Mesodermal cell (in vitro differentiated cells): ENCODE measurements at regions not wholly inside any gene's neighbourhood (a gene's known extent, or its start where the extent isn't known, plus 50 kb on each side); places are given as distances from the start of the nearest gene placed in this dataset.

Experiments
- H3K27ac ChIP-seq: 2 replicates; pipeline ENCODE4 v1.7.0; 2013; ENCODE audit warnings: mild to moderate bottlenecking, low read depth, low read length, moderate library complexity; ENCODE audit not compliant: severe bottlenecking
- H3K36me3 ChIP-seq: 2 replicates; pipeline ENCODE4 v1.7.1; 2013; ENCODE audit warnings: mild to moderate bottlenecking, low read length, moderate library complexity; ENCODE audit not compliant: control insufficient read depth, insufficient read depth
- H3K4me1 ChIP-seq: one replicate; pipeline ENCODE4 v1.7.1; 2013; ENCODE audit warnings: mild to moderate bottlenecking, low read length; ENCODE audit not compliant: insufficient read depth, control insufficient read depth, poor library complexity, severe bottlenecking
- H3K4me3 ChIP-seq: 2 replicates; pipeline ENCODE4 v1.7.0; 2013; ENCODE audit warnings: low read length, control low read depth, mild to moderate bottlenecking; ENCODE audit not compliant: insufficient read depth, poor library complexity, severe bottlenecking; ENCODE audit errors: extremely low read depth
- H3K9me3 ChIP-seq: 2 replicates; pipeline ENCODE4 v1.7.1; 2013; ENCODE audit warnings: mild to moderate bottlenecking, low read length, moderate library complexity; ENCODE audit not compliant: control insufficient read depth
- WGBS, 2 experiments: methylation state at CpG; one replicate each; pipeline ENCODE4 v1.1.5; 2013; ENCODE audit warnings: missing lambda C conversion rate in 2 of 2; ENCODE audit not compliant: insufficient coverage in 2 of 2; 5-methylcytosine and 5-hydroxymethylcytosine counted together

GRCh38 chr2:58715344-58715743, 474.2 kb upstream of the FANCL start:
- Histone ChIP-seq H3K27ac (no peak overlapping the region), H3K9me3 (no peaks in the 10 kb centered on the region), H3K36me3 (no peaks in the 10 kb centered on the region), H3K4me3 (no peak overlapping the region), H3K4me1 (no peaks in the 10 kb centered on the region)
- WGBS, 2 experiments: 83 to 100% methylated on average over 2 of the region's 2 CpGs

GRCh38 chr2:58714238-58714637, 473.1 kb upstream of the FANCL start:
- WGBS, 2 experiments: 100% methylated on average over 1 to 2 of the region's 7 CpGs

DNA sequence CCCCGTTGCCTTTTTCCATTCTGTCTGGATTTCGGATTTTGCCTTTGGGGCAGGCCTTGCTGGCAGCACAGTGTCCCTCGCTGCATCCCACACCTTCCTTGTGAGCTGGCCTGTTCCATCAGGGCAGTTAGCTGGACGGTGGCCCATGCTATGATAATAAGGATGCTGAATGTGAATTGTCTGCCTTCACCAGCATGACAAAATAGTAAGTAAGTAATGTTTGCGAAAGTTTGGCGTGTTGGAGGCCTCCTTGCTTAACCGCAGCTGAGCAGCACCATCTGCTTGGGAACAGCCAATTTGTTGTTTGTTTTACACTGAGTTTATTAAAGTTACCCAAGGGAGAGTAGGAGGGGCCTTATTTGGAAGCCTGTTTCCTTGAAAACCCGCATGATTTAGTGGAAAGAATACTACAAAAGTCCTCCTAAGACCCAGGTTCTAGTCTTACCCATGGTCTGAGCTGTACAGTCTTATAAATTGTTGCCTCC, 469.7 kb upstream of the FANCL start:
- no peaks in the 10 kb centered on the region for H3K9me3 ChIP-seq
- no peak overlapping the region for H3K27ac ChIP-seq
- WGBS, 2 experiments: 81 to 96% methylated on average over 5 to 8 of the region's 8 CpGs
- no peak overlapping the region for H3K4me3 ChIP-seq
- H3K36me3 ChIP-seq: no peaks in the 10 kb centered on the region
- H3K4me1 ChIP-seq: no peaks in the 10 kb centered on the region

More at GRCh38 chr2:58714238-58714637, 473.1 kb upstream of the FANCL start:
- Histone ChIP-seq H3K4me1 (no peaks in the 10 kb centered on the region), H3K27ac (no peak overlapping the region), H3K9me3 (no peaks in the 10 kb centered on the region), H3K4me3 (no peak overlapping the region), H3K36me3 (no peaks in the 10 kb centered on the region)

- WGBS, 2 experiments: no CpG with 5 or more reads among the region's 1 CpG
- H3K4me3 ChIP-seq: no peak overlapping the region
- H3K27ac ChIP-seq: no peak overlapping the region
- no peaks in the 10 kb centered on the region for H3K36me3 ChIP-seq
- no peaks in the 10 kb centered on the region for H3K9me3 ChIP-seq
- H3K4me1 ChIP-seq: no peaks in the 10 kb centered on the region
These were observed 468.7 kb upstream of the FANCL start for GRCh38 chr2:58709687-58710354.

- Histone ChIP-seq H3K4me1 (no peaks in the 10 kb centered on the region), H3K4me3 (no peak overlapping the region), H3K9me3 (no peaks in the 10 kb centered on the region), H3K36me3 (no peaks in the 10 kb centered on the region), H3K27ac (no peak overlapping the region)
- 94 to 100% methylated on average over 4 of the region's 4 CpGs for WGBS, 2 experiments
These were observed 468.1 kb upstream of the FANCL start for GRCh38 chr2:58709274-58709673.

DNA sequence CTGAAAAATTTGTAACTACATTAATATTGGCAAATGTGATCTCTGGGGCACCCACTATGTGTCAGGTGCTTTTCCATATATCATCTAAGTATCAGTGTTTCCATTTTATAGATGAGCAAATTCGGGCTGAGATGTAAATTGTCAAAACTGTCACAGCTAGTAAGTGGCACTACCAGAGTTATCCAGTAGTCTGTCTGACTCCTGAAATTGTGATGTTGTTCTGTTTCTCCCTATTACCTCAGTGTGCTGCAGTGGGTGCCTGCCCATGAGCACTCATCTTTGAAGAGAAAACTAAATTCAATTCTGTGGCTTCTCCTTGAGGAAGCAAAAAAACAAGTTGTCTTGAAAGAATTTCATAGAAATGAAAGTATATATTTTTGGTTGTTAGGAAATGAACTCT, 467.4 kb upstream of the FANCL start:
- no peaks in the 10 kb centered on the region for H3K9me3 ChIP-seq
- no CpG with 5 or more reads among the region's 1 CpG for WGBS, 2 experiments
- H3K4me1 ChIP-seq: no peaks in the 10 kb centered on the region
- H3K36me3 ChIP-seq: no peaks in the 10 kb centered on the region
- no peak overlapping the region for H3K27ac ChIP-seq
- no peak overlapping the region for H3K4me3 ChIP-seq

GRCh38 chr2:58702302-58702885, 461.3 kb upstream of the FANCL start:
- Histone ChIP-seq H3K4me3 (no peak overlapping the region), H3K9me3 (no peaks in the 10 kb centered on the region), H3K4me1 (peaks cover 15% of the 10 kb centered on the region), H3K36me3 (no peaks in the 10 kb centered on the region), H3K27ac (peak overlapping the region; percentile 86)
- WGBS, 2 experiments: no CpG with 5 or more reads among the region's 2 CpGs

GRCh38 chr2:58701688-58702301, 460.7 kb upstream of the FANCL start:
- H3K4me1 ChIP-seq: peaks cover 15% of the 10 kb centered on the region
- no peaks in the 10 kb centered on the region for H3K9me3 ChIP-seq
- H3K36me3 ChIP-seq: no peaks in the 10 kb centered on the region
- H3K4me3 ChIP-seq: no peak overlapping the region
- H3K27ac ChIP-seq: peak overlapping the region; percentile 86
- no CpG with 5 or more reads among the region's 3 CpGs for WGBS, 2 experiments

- WGBS, 2 experiments: no CpG with 5 or more reads among the region's 1 CpG
- no peaks in the 10 kb centered on the region for H3K36me3 ChIP-seq
- no peak overlapping the region for H3K4me3 ChIP-seq
These were observed 459.5 kb upstream of the FANCL start for GRCh38 chr2:58700591-58700990.

DNA sequence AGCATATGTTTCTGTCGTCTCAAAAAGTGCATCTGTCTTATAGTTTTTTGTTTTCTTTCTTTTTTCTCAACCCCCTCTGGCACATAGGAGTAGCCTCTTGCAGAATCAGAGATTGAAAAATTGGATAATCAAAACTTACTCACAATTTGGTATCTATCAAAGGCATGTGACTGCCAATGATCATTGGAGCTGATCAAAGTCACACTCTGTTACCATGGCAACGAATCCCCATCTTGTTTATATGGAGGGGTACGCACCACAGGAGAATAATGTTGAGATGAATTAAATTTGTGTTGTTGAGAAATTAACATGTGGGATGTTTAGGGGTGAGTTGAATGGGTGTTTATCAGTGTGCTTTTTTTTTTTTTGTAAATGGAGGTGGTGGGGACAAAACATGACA, 458.3 kb upstream of the FANCL start:
- Histone ChIP-seq H3K9me3 (no peaks in the 10 kb centered on the region), H3K4me3 (no peak overlapping the region)
- 90 to 100% methylated on average over 2 of the region's 3 CpGs for WGBS, 2 experiments

More at GRCh38 chr2:58700591-58700990, 459.5 kb upstream of the FANCL start:
- Histone ChIP-seq H3K9me3 (no peaks in the 10 kb centered on the region), H3K27ac (no peak overlapping the region), H3K4me1 (peaks cover 15% of the 10 kb centered on the region)

GRCh38 chr2:58698620-58699019, 457.5 kb upstream of the FANCL start:
- WGBS, 2 experiments: 79 to 90% methylated on average over 2 to 3 of the region's 4 CpGs
- Histone ChIP-seq H3K9me3 (no peaks in the 10 kb centered on the region), H3K27ac (no peak overlapping the region)

More for the DNA sequence above, 458.3 kb upstream of the FANCL start:
- no peak overlapping the region for H3K27ac ChIP-seq
- H3K4me1 ChIP-seq: peaks cover 15% of the 10 kb centered on the region
- H3K36me3 ChIP-seq: no peaks in the 10 kb centered on the region

More at GRCh38 chr2:58698620-58699019, 457.5 kb upstream of the FANCL start:
- Histone ChIP-seq H3K36me3 (no peaks in the 10 kb centered on the region), H3K4me3 (no peak overlapping the region), H3K4me1 (peaks cover 15% of the 10 kb centered on the region)
